ENCODE measurements at regions not wholly inside any gene's neighbourhood (a gene's known extent, or its start where the extent isn't known, plus 50 kb on each side); places are given as distances from the start of the nearest gene placed in this dataset.

- no peak overlapping the region for H3K4me3 ChIP-seq (ENCODE audit: low read depth in 1 of 2, low read length in 2 of 2)
Measured at GRCh38 chr3:67998281-67998680, 343.9 kb upstream of the SUCLG2 start.

GRCh38 chr3:67995206-67995605 is 340.8 kb upstream of the SUCLG2 start:
- Histone ChIP-seq H3K27ac (ENCODE audit: low read depth, low read length) (no peak overlapping the region), H3K27me3 (ENCODE audit: control insufficient read depth in 1 of 2, insufficient read depth in 2 of 2, low read length in 2 of 2) (no peaks in the 10 kb centered on the region), H3K9me3 (ENCODE audit: low read length) (no peaks in the 10 kb centered on the region)

More at GRCh38 chr3:67998281-67998680, 343.9 kb upstream of the SUCLG2 start:
- no peak overlapping the region for H3K9ac ChIP-seq (ENCODE audit: low read length)
- no peak overlapping the region for H3K27ac ChIP-seq (ENCODE audit: low read depth, low read length)
- H3K36me3 ChIP-seq (ENCODE audit: insufficient read depth, low read length): no peaks in the 10 kb centered on the region
- H3K9me3 ChIP-seq (ENCODE audit: low read length): no peaks in the 10 kb centered on the region
- no peaks in the 10 kb centered on the region for H3K27me3 ChIP-seq (ENCODE audit: control insufficient read depth in 1 of 2, insufficient read depth in 2 of 2, low read length in 2 of 2)
- no peaks in the 10 kb centered on the region for H3K4me1 ChIP-seq (ENCODE audit: insufficient read depth, low read length)

GRCh38 chr3:67986706-67987105 is 332.3 kb upstream of the SUCLG2 start:
- Histone ChIP-seq H3K4me1 (ENCODE audit: insufficient read depth, low read length) (no peaks in the 10 kb centered on the region), H3K9me3 (ENCODE audit: low read length) (no peaks in the 10 kb centered on the region), H3K4me3 (ENCODE audit: low read depth in 1 of 2, low read length in 2 of 2) (no peak overlapping the region), H3K27ac (ENCODE audit: low read depth, low read length) (no peak overlapping the region), H3K9ac (ENCODE audit: low read length) (no peak overlapping the region), H3K27me3 (ENCODE audit: control insufficient read depth in 1 of 2, insufficient read depth in 2 of 2, low read length in 2 of 2) (no peaks in the 10 kb centered on the region), H3K36me3 (ENCODE audit: insufficient read depth, low read length) (no peaks in the 10 kb centered on the region)

More at GRCh38 chr3:67995206-67995605, 340.8 kb upstream of the SUCLG2 start:
- Histone ChIP-seq H3K4me1 (ENCODE audit: insufficient read depth, low read length) (no peaks in the 10 kb centered on the region), H3K4me3 (ENCODE audit: low read depth in 1 of 2, low read length in 2 of 2) (no peak overlapping the region), H3K9ac (ENCODE audit: low read length) (no peak overlapping the region), H3K36me3 (ENCODE audit: insufficient read depth, low read length) (no peaks in the 10 kb centered on the region)

- Histone ChIP-seq H3K4me1 (ENCODE audit: insufficient read depth, low read length) (no peaks in the 10 kb centered on the region), H3K9ac (ENCODE audit: low read length) (no peak overlapping the region), H3K27ac (ENCODE audit: low read depth, low read length) (no peak overlapping the region), H3K9me3 (ENCODE audit: low read length) (no peaks in the 10 kb centered on the region), H3K27me3 (ENCODE audit: control insufficient read depth in 1 of 2, insufficient read depth in 2 of 2, low read length in 2 of 2) (no peaks in the 10 kb centered on the region), H3K36me3 (ENCODE audit: insufficient read depth, low read length) (no peaks in the 10 kb centered on the region), H3K4me3 (ENCODE audit: low read depth in 1 of 2, low read length in 2 of 2) (no peak overlapping the region)
Measured at GRCh38 chr3:67983166-67983565, 328.8 kb upstream of the SUCLG2 start.

- H3K4me1 ChIP-seq (ENCODE audit: insufficient read depth, low read length): no peaks in the 10 kb centered on the region
- H3K9me3 ChIP-seq (ENCODE audit: low read length): no peaks in the 10 kb centered on the region
- H3K27ac ChIP-seq (ENCODE audit: low read depth, low read length): no peak overlapping the region
- H3K9ac ChIP-seq (ENCODE audit: low read length): no peak overlapping the region
- no peak overlapping the region for H3K4me3 ChIP-seq (ENCODE audit: low read depth in 1 of 2, low read length in 2 of 2)
- no peaks in the 10 kb centered on the region for H3K36me3 ChIP-seq (ENCODE audit: insufficient read depth, low read length)
- no peaks in the 10 kb centered on the region for H3K27me3 ChIP-seq (ENCODE audit: control insufficient read depth in 1 of 2, insufficient read depth in 2 of 2, low read length in 2 of 2)
Measured at GRCh38 chr3:67981077-67981476, 326.7 kb upstream of the SUCLG2 start.

- Histone ChIP-seq H3K36me3 (ENCODE audit: insufficient read depth, low read length) (no peaks in the 10 kb centered on the region), H3K4me1 (ENCODE audit: insufficient read depth, low read length) (no peaks in the 10 kb centered on the region), H3K27me3 (ENCODE audit: control insufficient read depth in 1 of 2, insufficient read depth in 2 of 2, low read length in 2 of 2) (no peaks in the 10 kb centered on the region), H3K4me3 (ENCODE audit: low read depth in 1 of 2, low read length in 2 of 2) (no peak overlapping the region), H3K9ac (ENCODE audit: low read length) (no peak overlapping the region), H3K27ac (ENCODE audit: low read depth, low read length) (no peak overlapping the region), H3K9me3 (ENCODE audit: low read length) (no peaks in the 10 kb centered on the region)
Measured at GRCh38 chr3:67979342-67979741, 324.9 kb upstream of the SUCLG2 start.

- H3K27me3 ChIP-seq (ENCODE audit: control insufficient read depth in 1 of 2, insufficient read depth in 2 of 2, low read length in 2 of 2): no peaks in the 10 kb centered on the region
- no peaks in the 10 kb centered on the region for H3K4me1 ChIP-seq (ENCODE audit: insufficient read depth, low read length)
- H3K9me3 ChIP-seq (ENCODE audit: low read length): no peaks in the 10 kb centered on the region
- no peak overlapping the region for H3K9ac ChIP-seq (ENCODE audit: low read length)
- H3K4me3 ChIP-seq (ENCODE audit: low read depth in 1 of 2, low read length in 2 of 2): no peak overlapping the region
- no peaks in the 10 kb centered on the region for H3K36me3 ChIP-seq (ENCODE audit: insufficient read depth, low read length)
- H3K27ac ChIP-seq (ENCODE audit: low read depth, low read length): no peak overlapping the region
Measured at GRCh38 chr3:67977762-67978161, 323.4 kb upstream of the SUCLG2 start.

GRCh38 chr3:67976663-67977062 is 322.3 kb upstream of the SUCLG2 start:
- no peaks in the 10 kb centered on the region for H3K9me3 ChIP-seq (ENCODE audit: low read length)
- H3K4me3 ChIP-seq (ENCODE audit: low read depth in 1 of 2, low read length in 2 of 2): no peak overlapping the region
- no peaks in the 10 kb centered on the region for H3K36me3 ChIP-seq (ENCODE audit: insufficient read depth, low read length)
- no peaks in the 10 kb centered on the region for H3K27me3 ChIP-seq (ENCODE audit: control insufficient read depth in 1 of 2, insufficient read depth in 2 of 2, low read length in 2 of 2)
- H3K27ac ChIP-seq (ENCODE audit: low read depth, low read length): no peak overlapping the region
- no peaks in the 10 kb centered on the region for H3K4me1 ChIP-seq (ENCODE audit: insufficient read depth, low read length)
- no peak overlapping the region for H3K9ac ChIP-seq (ENCODE audit: low read length)

GRCh38 chr3:67964596-67964995 is 310.2 kb upstream of the SUCLG2 start:
- no peak overlapping the region for H3K4me3 ChIP-seq (ENCODE audit: low read depth in 1 of 2, low read length in 2 of 2)
- H3K36me3 ChIP-seq (ENCODE audit: insufficient read depth, low read length): no peaks in the 10 kb centered on the region
- H3K27me3 ChIP-seq (ENCODE audit: control insufficient read depth in 1 of 2, insufficient read depth in 2 of 2, low read length in 2 of 2): no peaks in the 10 kb centered on the region
- no peaks in the 10 kb centered on the region for H3K4me1 ChIP-seq (ENCODE audit: insufficient read depth, low read length)
- no peaks in the 10 kb centered on the region for H3K9me3 ChIP-seq (ENCODE audit: low read length)
- H3K27ac ChIP-seq (ENCODE audit: low read depth, low read length): no peak overlapping the region
- no peak overlapping the region for H3K9ac ChIP-seq (ENCODE audit: low read length)

GRCh38 chr3:67957268-67957667 is 302.9 kb upstream of the SUCLG2 start:
- no peaks in the 10 kb centered on the region for H3K9me3 ChIP-seq (ENCODE audit: low read length)

GRCh38 chr3:67947808-67948508 is 293.5 kb upstream of the SUCLG2 start:
- Histone ChIP-seq H3K27ac (ENCODE audit: low read depth, low read length) (no peak overlapping the region), H3K9me3 (ENCODE audit: low read length) (no peaks in the 10 kb centered on the region), H3K4me1 (ENCODE audit: insufficient read depth, low read length) (no peaks in the 10 kb centered on the region), H3K27me3 (ENCODE audit: control insufficient read depth in 1 of 2, insufficient read depth in 2 of 2, low read length in 2 of 2) (no peaks in the 10 kb centered on the region), H3K4me3 (ENCODE audit: low read depth in 1 of 2, low read length in 2 of 2) (no peak overlapping the region), H3K36me3 (ENCODE audit: insufficient read depth, low read length) (no peaks in the 10 kb centered on the region), H3K9ac (ENCODE audit: low read length) (no peak overlapping the region)

More at GRCh38 chr3:67957268-67957667, 302.9 kb upstream of the SUCLG2 start:
- Histone ChIP-seq H3K4me3 (ENCODE audit: low read depth in 1 of 2, low read length in 2 of 2) (no peak overlapping the region), H3K27ac (ENCODE audit: low read depth, low read length) (no peak overlapping the region), H3K4me1 (ENCODE audit: insufficient read depth, low read length) (no peaks in the 10 kb centered on the region), H3K27me3 (ENCODE audit: control insufficient read depth in 1 of 2, insufficient read depth in 2 of 2, low read length in 2 of 2) (no peaks in the 10 kb centered on the region), H3K36me3 (ENCODE audit: insufficient read depth, low read length) (no peaks in the 10 kb centered on the region), H3K9ac (ENCODE audit: low read length) (no peak overlapping the region)

- no peak overlapping the region for H3K27ac ChIP-seq (ENCODE audit: low read depth, low read length)
- no peaks in the 10 kb centered on the region for H3K9me3 ChIP-seq (ENCODE audit: low read length)
- no peak overlapping the region for H3K4me3 ChIP-seq (ENCODE audit: low read depth in 1 of 2, low read length in 2 of 2)
- H3K36me3 ChIP-seq (ENCODE audit: insufficient read depth, low read length): no peaks in the 10 kb centered on the region
- no peaks in the 10 kb centered on the region for H3K27me3 ChIP-seq (ENCODE audit: control insufficient read depth in 1 of 2, insufficient read depth in 2 of 2, low read length in 2 of 2)
- H3K9ac ChIP-seq (ENCODE audit: low read length): no peak overlapping the region
- no peaks in the 10 kb centered on the region for H3K4me1 ChIP-seq (ENCODE audit: insufficient read depth, low read length)
Measured at GRCh38 chr3:67946436-67946835, 292.0 kb upstream of the SUCLG2 start.
